GM12878 (cell line): ENCODE measurements at regions not wholly inside any gene's neighbourhood (a gene's known extent, or its start where the extent isn't known, plus 50 kb on each side); places are given as distances from the start of the nearest gene placed in this dataset.

Experiments
- CBX5 ChIP-seq: sonication (generic); IDR thresholded peaks from 2 replicates; pipeline ENCODE4 v1.6.1; 2016; ENCODE audit warnings: low read depth, moderate library complexity, mild to moderate bottlenecking, inconsistent platforms
- CTCF ChIP-seq, 3 experiments: IDR thresholded peaks in 2 of 3; conservative IDR thresholded peaks in 1 of 3; 2 replicates each; pipeline ENCODE4 v1.5.1; 2011; ENCODE audit warnings: low read depth in 3 of 3, low read length in 3 of 3, mild to moderate bottlenecking in 3 of 3, control low read depth in 2 of 3, moderate library complexity in 2 of 3, inconsistent platforms in 1 of 3, mixed read lengths in 1 of 3; ENCODE audit not compliant: control insufficient read depth in 2 of 3, insufficient read depth in 1 of 3; ENCODE audit errors: extremely low read depth in 1 of 3
- NKRF ChIP-seq: fragments of 450-650 bp; conservative IDR thresholded peaks from 2 replicates; pipeline ENCODE4 v1.6.1; 2017; ENCODE audit warnings: mild to moderate bottlenecking, moderate library complexity
- NR2C2 ChIP-seq: IDR thresholded peaks from 2 replicates; pipeline ENCODE4 v1.6.1; 2011; ENCODE audit warnings: borderline replicate concordance, low read depth; ENCODE audit not compliant: control insufficient read depth, insufficient read length
- POLR2A ChIP-seq: IDR thresholded peaks from 2 replicates; pipeline ENCODE4 v1.6.1; 2011; ENCODE audit warnings: low read depth, mild to moderate bottlenecking, low read length
- POLR2AphosphoS5 ChIP-seq: IDR thresholded peaks from 2 replicates; pipeline ENCODE4 v1.6.1; 2011; ENCODE audit warnings: mild to moderate bottlenecking, low read length, inconsistent platforms
- SMARCA5 ChIP-seq: fragments of 450-650 bp; IDR thresholded peaks from 2 replicates; pipeline ENCODE4 v1.6.1; 2017; ENCODE audit warnings: mild to moderate bottlenecking
- TAF1 ChIP-seq: IDR thresholded peaks from 2 replicates; pipeline ENCODE4 v1.6.1; 2011; ENCODE audit warnings: mild to moderate bottlenecking, low read depth, low read length, borderline replicate concordance
- YY1 ChIP-seq: IDR thresholded peaks from 2 replicates; pipeline ENCODE4 v1.6.1; 2011; ENCODE audit warnings: low read depth, mild to moderate bottlenecking, low read length
- ZBTB33 ChIP-seq: fragments of 450-650 bp; IDR thresholded peaks from 2 replicates; pipeline ENCODE4 v1.6.1; 2017; ENCODE audit warnings: mild to moderate bottlenecking

GRCh38 chr7:93031795-93032194, 86.0 kb downstream of the SAMD9 start:
- no peak for TF ChIP-seq SMARCA5
- TF ChIP-seq ZBTB33, result no peak
- no peak for TF ChIP-seq CTCF (IDR thresholded peaks at IDR 0.05 in 2 of 3, conservative IDR thresholded peaks at IDR 0.05 in 1 of 3; ENCODE audit: control insufficient read depth in 2 of 3, extremely low read depth in 1 of 3, insufficient read depth in 1 of 3, low read depth in 3 of 3, low read length in 3 of 3)
- no peak for TF ChIP-seq YY1
- no peak for TF ChIP-seq NKRF
- 0 out of 2 replicates have a peak, but pooled peaks have one; percentile 47 for TF ChIP-seq CBX5
- no peak for TF ChIP-seq NR2C2
- no peak for TF ChIP-seq TAF1
- no peak for TF ChIP-seq POLR2A
- TF ChIP-seq POLR2AphosphoS5, result no peak
